NCI-H748 (cell line): ENCODE measurements at regions not wholly inside any gene's neighbourhood (a gene's known extent, or its start where the extent isn't known, plus 50 kb on each side); places are given as distances from the start of the nearest gene placed in this dataset.
"Not testable (repeated sequence)": the region's sequence is repeated elsewhere in the genome, so short reads cannot be mapped to it uniquely, and the experiment has no call there.

Experiments
- DNase-seq: peaks from one replicate; lab custom pipeline; 2025; ENCODE audit not compliant: unreplicated experiment; lab: John Stamatoyannopoulos, UW

GRCh38 chr5:85533341-85534047 is 1084.2 kb upstream of the COX7C start:
- DNase-seq, result no peak

DNA sequence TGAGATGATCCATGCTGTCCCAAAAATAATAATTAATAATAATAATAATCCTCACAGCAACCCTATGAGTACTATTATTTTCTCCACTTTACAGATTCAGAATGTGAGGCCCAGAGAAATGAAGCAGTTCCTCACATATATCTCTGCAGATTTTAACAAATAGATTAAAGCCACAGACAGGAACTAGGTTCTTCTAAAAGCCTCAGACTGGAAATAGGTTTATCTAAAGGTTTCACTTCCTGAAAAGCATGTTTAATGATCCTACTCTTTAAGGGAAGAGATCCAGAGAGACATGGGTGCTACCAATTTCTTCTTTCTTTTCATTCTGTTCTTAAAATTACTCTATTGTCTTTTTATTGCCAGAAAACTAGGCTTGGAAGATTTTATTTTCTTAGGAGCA is 1079.4 kb upstream of the COX7C start:
- DNase-seq, result no peak

GRCh38 chr5:85545129-85545528 is 1072.6 kb upstream of the COX7C start:
- no peak for DNase-seq

DNA sequence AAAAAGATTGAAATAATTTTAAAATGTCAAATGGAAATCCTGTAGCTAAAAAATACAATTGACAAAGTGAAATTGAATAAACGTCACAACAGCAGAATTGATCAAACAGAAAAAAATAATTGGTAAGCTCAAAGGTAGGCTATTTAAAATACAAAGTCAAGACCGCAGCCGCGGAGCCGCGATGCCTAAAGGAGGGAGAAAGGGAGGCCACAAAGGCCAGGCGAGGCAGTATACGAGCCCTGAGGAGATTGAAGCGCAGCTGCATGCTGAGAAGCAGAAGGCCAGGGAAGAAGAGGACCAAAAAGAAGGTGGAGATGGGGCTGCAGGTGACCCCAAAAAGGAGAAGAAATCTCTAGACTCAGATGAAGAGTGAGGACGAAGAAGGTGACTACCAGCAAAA is 1068.5 kb upstream of the COX7C start:
- no peak for DNase-seq

- no peak for DNase-seq
Measured at GRCh38 chr5:85549836-85550599, 1067.7 kb upstream of the COX7C start.

DNA sequence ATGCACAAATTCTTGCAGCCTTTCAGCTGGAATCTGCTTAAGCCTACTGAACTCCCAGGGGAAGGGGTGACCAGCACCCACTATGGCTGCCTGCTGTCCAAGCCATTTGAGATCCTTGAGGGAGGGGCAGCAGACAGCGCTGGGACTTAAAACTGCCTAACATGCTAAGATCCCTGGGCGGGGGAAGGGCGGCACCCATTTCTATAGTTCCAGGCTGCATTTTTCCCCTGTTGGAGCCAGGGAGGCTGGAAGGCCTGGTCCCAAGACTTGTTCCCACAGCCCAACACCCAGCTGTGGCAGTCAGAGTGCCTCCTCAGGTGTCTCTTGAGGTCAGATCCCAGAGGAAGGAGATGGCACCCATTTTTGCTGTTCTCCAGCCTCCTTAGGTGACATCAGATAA is 1061.3 kb upstream of the COX7C start:
- DNase-seq, result no peak

GRCh38 chr5:85576666-85577065 is 1041.1 kb upstream of the COX7C start:
- DNase-seq, result no peak

- peak; percentile 72 for DNase-seq
Measured at GRCh38 chr5:85587806-85588205, 1029.9 kb upstream of the COX7C start.

DNA sequence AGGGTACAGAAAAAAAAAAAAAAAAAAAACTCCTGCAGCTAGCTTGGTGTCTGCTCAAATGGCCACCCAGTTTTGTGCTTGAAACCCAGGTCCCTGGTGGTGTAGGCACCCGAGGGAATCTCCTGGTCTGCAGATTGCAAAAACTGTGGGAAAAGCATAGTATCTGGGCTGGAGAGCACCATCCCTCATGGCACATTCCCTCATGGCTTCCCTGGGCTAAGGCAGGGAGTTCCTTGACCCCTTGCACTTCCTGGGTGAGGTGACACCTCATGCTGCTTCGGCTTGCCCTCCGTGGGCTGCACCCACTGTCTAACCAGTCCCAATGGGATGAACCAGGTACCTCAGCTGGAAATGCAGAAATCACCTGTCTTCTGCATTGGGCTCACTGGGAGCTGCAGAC is 1029.5 kb upstream of the COX7C start:
- not testable (repeated sequence) for DNase-seq

DNA sequence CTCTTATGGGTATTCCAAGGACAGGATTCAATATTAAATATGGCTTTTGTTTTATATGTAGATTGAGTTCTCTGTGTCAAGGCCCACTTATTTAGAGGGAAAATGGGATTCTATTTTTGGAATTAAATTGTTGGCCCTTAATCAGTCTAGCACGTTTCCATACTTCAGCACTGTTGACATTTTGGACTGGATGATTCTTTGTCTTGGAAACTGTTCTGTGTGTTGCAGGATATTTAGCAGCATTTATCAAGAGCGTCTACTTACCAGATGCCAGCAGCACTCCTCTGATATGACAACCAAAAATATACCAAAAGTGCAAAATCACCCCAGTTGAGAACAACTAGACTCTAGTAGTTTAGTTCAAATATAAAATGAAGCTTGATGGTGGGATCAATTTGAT is 1027.0 kb upstream of the COX7C start:
- no peak for DNase-seq

DNA sequence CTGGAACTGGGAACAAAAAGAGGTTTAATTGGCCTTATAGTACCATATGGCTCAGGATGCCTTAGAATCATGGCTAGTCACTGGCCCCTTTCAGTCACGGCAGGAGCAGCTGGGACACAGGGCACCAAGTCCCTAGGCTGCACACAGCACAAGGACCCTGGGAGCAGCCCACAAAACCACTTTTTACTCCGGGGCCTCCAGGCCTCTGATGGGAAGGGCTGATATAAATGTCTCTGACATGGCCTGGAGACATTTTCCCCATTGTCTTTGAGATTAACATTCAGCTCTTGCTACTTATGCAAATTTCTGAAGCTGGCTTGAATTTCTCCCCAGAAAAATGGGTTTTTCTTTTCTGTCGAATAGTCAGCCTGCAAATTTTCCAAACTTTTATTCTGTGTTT is 1026.4 kb upstream of the COX7C start:
- DNase-seq, result no peak

DNA sequence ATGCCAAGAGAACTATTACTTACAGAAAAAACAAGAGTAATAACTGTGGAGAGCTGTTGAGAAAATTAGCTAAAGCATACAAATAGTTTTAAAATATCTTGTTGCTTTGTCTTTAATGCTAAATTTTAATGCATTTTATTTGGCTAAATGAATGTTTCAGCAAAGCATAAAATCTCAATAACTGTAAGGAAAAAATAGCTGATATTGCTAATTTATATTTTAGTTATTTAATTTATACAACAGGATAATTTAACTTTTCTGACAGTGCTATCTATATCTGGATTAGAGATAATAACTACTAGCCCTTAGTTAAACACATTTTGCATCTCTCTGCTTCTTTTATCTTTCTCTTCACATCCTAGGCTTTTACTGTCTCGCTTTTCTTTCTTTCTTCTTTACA is 1014.9 kb upstream of the COX7C start:
- DNase-seq, result no peak

DNA sequence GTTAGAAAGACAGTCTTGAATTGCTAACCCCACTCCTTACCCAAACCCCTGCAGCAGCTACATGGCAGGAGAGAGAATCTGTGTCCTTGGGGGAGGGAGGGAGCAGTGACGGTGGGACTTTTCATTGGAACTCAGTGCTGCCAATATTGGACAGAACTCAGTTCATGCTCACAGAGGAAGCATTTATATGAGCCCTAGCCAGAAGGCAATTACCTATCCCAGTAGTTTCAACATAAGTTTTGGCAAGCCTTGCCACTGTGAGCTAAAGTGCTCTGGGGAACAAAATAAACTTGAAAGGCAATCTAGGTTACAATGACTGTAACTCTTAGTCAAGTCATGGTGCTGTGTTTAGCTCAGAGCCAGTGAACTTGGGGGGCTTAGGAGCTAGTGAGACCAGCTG is 1013.4 kb upstream of the COX7C start:
- no peak for DNase-seq

DNA sequence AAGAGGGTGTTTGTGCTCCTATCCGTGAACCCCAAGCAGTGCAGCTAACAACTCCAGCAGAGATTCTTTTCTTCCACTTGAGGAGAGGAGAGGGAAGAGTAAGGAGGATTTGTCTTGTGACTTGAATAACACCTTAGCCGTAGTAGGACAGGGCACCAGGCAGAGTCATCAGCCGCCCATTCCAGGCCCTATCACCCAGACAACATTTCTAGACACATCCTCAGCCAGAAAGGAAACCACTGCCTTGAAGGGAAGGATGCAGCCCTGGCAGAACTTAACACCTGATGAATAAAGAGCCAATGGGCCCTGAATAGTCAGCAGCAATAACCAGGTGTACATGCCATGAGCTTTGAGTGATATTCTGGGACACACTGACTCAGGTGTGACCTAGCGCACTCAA is 1013.0 kb upstream of the COX7C start:
- no peak for DNase-seq

DNA sequence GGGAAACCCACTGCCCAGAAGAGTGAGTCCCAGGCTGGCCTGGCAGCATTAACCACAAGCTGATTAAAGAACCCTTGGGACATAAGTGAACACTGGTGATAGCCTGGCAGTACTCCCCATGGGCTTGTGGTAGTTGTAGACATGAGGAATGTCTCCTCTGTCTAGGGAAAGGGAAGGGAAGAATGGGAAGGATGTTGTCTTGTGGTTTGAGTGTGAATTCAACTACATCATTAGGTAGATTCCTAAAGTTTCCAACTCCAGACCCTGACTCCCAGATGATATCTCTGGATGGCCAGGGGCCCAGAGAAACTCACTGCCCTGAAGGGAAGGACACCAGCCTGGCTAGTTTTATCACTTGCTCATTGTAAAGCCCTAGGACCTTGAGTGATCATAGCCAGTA is 1012.4 kb upstream of the COX7C start:
- DNase-seq, result no peak

DNA sequence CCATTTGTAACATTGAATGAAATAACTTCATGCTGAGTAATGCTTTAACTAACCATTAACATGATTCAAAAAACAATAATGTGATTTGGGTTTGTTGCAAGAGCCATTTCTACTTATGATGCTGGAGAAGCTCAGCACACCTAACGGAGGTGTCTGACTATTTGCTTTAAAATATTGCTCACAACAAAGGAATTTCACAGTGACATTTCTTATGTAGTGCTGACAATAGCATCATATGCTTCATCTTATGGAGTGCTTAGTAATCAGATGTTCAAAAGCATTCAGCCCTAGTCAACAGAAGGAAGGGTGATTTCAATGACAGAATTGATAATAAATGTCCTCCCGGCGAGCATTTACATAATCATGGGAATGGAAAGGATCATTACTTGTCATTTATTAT is 1003.3 kb upstream of the COX7C start:
- no peak for DNase-seq

GRCh38 chr5:85621668-85622067 is 996.1 kb upstream of the COX7C start:
- DNase-seq, result no peak

- DNase-seq, result no peak
Measured at GRCh38 chr5:85628153-85628552, 989.6 kb upstream of the COX7C start.

DNA sequence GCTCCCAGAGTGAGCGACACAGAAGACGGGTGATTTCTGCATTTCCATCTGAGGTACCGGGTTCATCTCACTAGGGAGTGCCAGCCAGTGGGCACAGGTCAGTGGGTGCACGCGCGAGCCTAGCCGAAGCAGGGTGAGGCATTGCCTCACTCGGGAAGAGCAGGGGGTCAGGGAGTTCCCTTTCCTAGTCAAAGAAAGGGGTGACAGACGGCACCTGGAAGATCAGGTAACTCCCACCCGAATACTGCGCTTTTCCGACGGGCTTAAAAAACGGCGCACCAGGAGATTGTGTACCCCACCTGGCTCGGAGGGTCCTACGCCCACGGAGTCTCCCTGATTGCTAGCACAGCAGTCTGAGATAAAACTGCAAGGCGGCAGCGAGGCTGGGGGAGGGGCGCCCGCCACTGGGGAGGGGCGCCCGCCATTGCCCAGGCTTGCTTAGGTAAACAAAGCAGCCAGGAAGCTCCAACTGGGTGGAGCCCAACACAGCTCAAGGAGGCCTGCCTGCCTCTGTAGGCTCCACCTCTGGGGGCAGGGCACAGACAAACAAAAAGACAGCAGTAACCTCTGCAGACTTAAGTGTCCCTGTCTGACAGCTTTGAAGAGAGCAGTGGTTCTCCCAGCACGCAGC is 979.1 kb upstream of the COX7C start:
- peak; percentile 78 for DNase-seq

GRCh38 chr5:85646036-85646435 is 971.7 kb upstream of the COX7C start:
- DNase-seq, result no peak

- no peak for DNase-seq
Measured at GRCh38 chr5:85646641-85647040, 971.1 kb upstream of the COX7C start.
